ENCODE measurements at regions not wholly inside any gene's neighbourhood (a gene's known extent, or its start where the extent isn't known, plus 50 kb on each side); places are given as distances from the start of the nearest gene placed in this dataset.

GRCh38 chr10:120394446-120394845 is 62.6 kb upstream of the PLPP4 start:
- Histone ChIP-seq H3K9me3 (ENCODE audit: severe bottlenecking) (no peaks in the 10 kb centered on the region), H3K27ac (no peak overlapping the region), H3K27me3 (ENCODE audit: insufficient read depth, low read depth, severe bottlenecking) (no peaks in the 10 kb centered on the region), H3K36me3 (no peaks in the 10 kb centered on the region), H3K4me3 (ENCODE audit: low read depth, low read length) (no peak overlapping the region)
- no peak for DNase-seq
- no peak for TF ChIP-seq CTCF (IDR thresholded peaks at IDR 0.05; ENCODE audit: low read depth, low read length)

- H3K4me3 ChIP-seq (ENCODE audit: low read depth, low read length) = no peak overlapping the region
- no peak for TF ChIP-seq CTCF (IDR thresholded peaks at IDR 0.05; ENCODE audit: low read depth, low read length)
- H3K36me3 ChIP-seq = no peaks in the 10 kb centered on the region
- no peak for DNase-seq
- no peak overlapping the region for H3K27ac ChIP-seq
- H3K9me3 ChIP-seq (ENCODE audit: severe bottlenecking) = no peaks in the 10 kb centered on the region
- H3K27me3 ChIP-seq (ENCODE audit: insufficient read depth, low read depth, severe bottlenecking) = no peaks in the 10 kb centered on the region
Observed at GRCh38 chr10:120396228-120396627, 60.8 kb upstream of the PLPP4 start.

- Histone ChIP-seq H3K27me3 (ENCODE audit: insufficient read depth, low read depth, severe bottlenecking) (no peaks in the 10 kb centered on the region), H3K4me3 (ENCODE audit: low read depth, low read length) (no peak overlapping the region), H3K27ac (no peak overlapping the region), H3K36me3 (no peaks in the 10 kb centered on the region), H3K9me3 (ENCODE audit: severe bottlenecking) (no peaks in the 10 kb centered on the region)
- no peak for DNase-seq
- TF ChIP-seq CTCF (IDR thresholded peaks at IDR 0.05; ENCODE audit: low read depth, low read length) = no peak
Observed at GRCh38 chr10:120398180-120398579, 58.8 kb upstream of the PLPP4 start.

GRCh38 chr10:120400601-120401000 is 56.4 kb upstream of the PLPP4 start:
- Histone ChIP-seq H3K36me3 (no peaks in the 10 kb centered on the region), H3K27ac (no peak overlapping the region), H3K4me3 (ENCODE audit: low read depth, low read length) (no peak overlapping the region), H3K9me3 (ENCODE audit: severe bottlenecking) (no peaks in the 10 kb centered on the region), H3K27me3 (ENCODE audit: insufficient read depth, low read depth, severe bottlenecking) (no peaks in the 10 kb centered on the region)
- DNase-seq = no peak
- no peak for TF ChIP-seq CTCF (IDR thresholded peaks at IDR 0.05; ENCODE audit: low read depth, low read length)

GRCh38 chr10:120402147-120402766 is 54.8 kb upstream of the PLPP4 start:
- no peak for DNase-seq
- H3K4me3 ChIP-seq (ENCODE audit: low read depth, low read length) = no peak overlapping the region
- H3K36me3 ChIP-seq = no peaks in the 10 kb centered on the region
- H3K27me3 ChIP-seq (ENCODE audit: insufficient read depth, low read depth, severe bottlenecking) = no peaks in the 10 kb centered on the region
- no peaks in the 10 kb centered on the region for H3K9me3 ChIP-seq (ENCODE audit: severe bottlenecking)
- no peak overlapping the region for H3K27ac ChIP-seq
- TF ChIP-seq CTCF (IDR thresholded peaks at IDR 0.05; ENCODE audit: low read depth, low read length) = no peak

GRCh38 chr10:120403109-120403508 is 53.9 kb upstream of the PLPP4 start:
- Histone ChIP-seq H3K9me3 (ENCODE audit: severe bottlenecking) (no peaks in the 10 kb centered on the region), H3K36me3 (no peaks in the 10 kb centered on the region), H3K27ac (no peak overlapping the region), H3K4me3 (ENCODE audit: low read depth, low read length) (no peak overlapping the region), H3K27me3 (ENCODE audit: insufficient read depth, low read depth, severe bottlenecking) (no peaks in the 10 kb centered on the region)
- no peak for DNase-seq
- no peak for TF ChIP-seq CTCF (IDR thresholded peaks at IDR 0.05; ENCODE audit: low read depth, low read length)

Measured in WERI-Rb-1 (cell line).